HCT116 (cell line): ENCODE measurements at regions not wholly inside any gene's neighbourhood (a gene's known extent, or its start where the extent isn't known, plus 50 kb on each side); places are given as distances from the start of the nearest gene placed in this dataset.

Experiments
- ATAC-seq: fragments of 200-7000 bp; cut with Tn5 transposase; 2 replicates; pipeline ENCODE4 v1.9.1; 2020; ENCODE audit warnings: mild to moderate bottlenecking, moderate library complexity
- BruUV-seq: library from RNA; stranded (reverse); fragments of 400-500 nt; replicated peaks from 2 replicates; lab custom pipeline; 2021; lab: Mats Ljungman, UMichigan
- CTCF ChIA-PET: fragments of 300-600 bp; sonication (Branson Sonifier 250); formaldehyde crosslinking; loops from one replicate; lab custom pipeline; 2021; ENCODE audit warnings: antibody characterized with exemption; lab: Charles Lee
- POLR2A ChIA-PET: fragments of 300-600, 350-600 bp; sonication (Branson Sonifier 250); formaldehyde crosslinking; loops from one replicate; lab custom pipeline; 2021; ENCODE audit warnings: antibody characterized with exemption; lab: Charles Lee
- RAD21 ChIA-PET, 2 experiments: fragments of 300-600 bp; sonication (Branson Sonifier 250); formaldehyde crosslinking; loops; one replicate each; lab custom pipeline; 2023; ENCODE audit warnings: low total read pairs in 2 of 2; ENCODE audit not compliant: uncharacterized antibody in 2 of 2, unreplicated experiment in 2 of 2, low non-redundant PET in 1 of 2; lab: Charles Lee
- DNase-seq: peaks from one replicate; pipeline ENCODE4 v3.0.0-alpha.2; 2010; ENCODE audit warnings: low read depth, low spot score
- H2AFZ ChIP-seq: fragments of 200-600 bp; shearing (Covaris generic), sonication (generic); 2 replicates; pipeline ENCODE4 v1.6.1; 2017; ENCODE audit warnings: low read depth, mixed run types, mixed read lengths, antibody characterized with exemption, low read length; ENCODE audit not compliant: poor library complexity, severe bottlenecking
- H3K27ac ChIP-seq: 2 replicates; pipeline ENCODE4 v1.5.1; 2012; ENCODE audit warnings: low read depth, low read length
- H3K27me3 ChIP-seq: fragments of 200-600 bp; sonication (generic); 2 replicates; pipeline ENCODE4 v1.6.1; 2016; ENCODE audit warnings: mixed run types, low read length, mixed read lengths; ENCODE audit not compliant: insufficient read depth
- H3K36me3 ChIP-seq, 2 experiments: fragments of 200-500 bp in 1 of 2; fragments of 200-600 bp in 1 of 2; sonication (Bioruptor generic) in 1 of 2; sonication (generic) in 1 of 2; 2 replicates each; pipeline versions ENCODE4 v1.5.1 to v1.6.1; 2014 to 2016; ENCODE audit warnings: low read length in 2 of 2, inconsistent platforms in 1 of 2, mixed read lengths in 1 of 2, mixed run types in 1 of 2; ENCODE audit not compliant: insufficient read depth in 2 of 2, control insufficient read depth in 1 of 2
- H3K4me1 ChIP-seq, 2 experiments: fragments of 200-600 bp in 1 of 2; sonication (generic) in 1 of 2; 2 replicates each; pipeline versions ENCODE4 v1.5.1 to v1.6.1; 2012 to 2017; ENCODE audit warnings: low read length in 2 of 2, inconsistent platforms in 1 of 2, mild to moderate bottlenecking in 1 of 2, mixed read lengths in 1 of 2, mixed run types in 1 of 2, moderate library complexity in 1 of 2; ENCODE audit not compliant: insufficient read depth in 2 of 2, control insufficient read depth in 1 of 2
- H3K4me2 ChIP-seq: fragments of 200-600 bp; sonication (generic); 2 replicates; pipeline ENCODE4 v1.6.1; 2017; ENCODE audit warnings: mixed run types, low read length, mixed read lengths
- H3K4me3 ChIP-seq, 2 experiments: fragments of 200-600 bp in 1 of 2; sonication (generic) in 1 of 2; replicated peaks in 1 of 2; 2 replicates each; pipeline ENCODE4 v1.5.1; 2011 to 2016; ENCODE audit warnings: low read length in 2 of 2, control low read depth in 1 of 2, low read depth in 1 of 2, mild to moderate bottlenecking in 1 of 2, mixed read lengths in 1 of 2, mixed run types in 1 of 2
- H3K79me2 ChIP-seq: fragments of 200-600 bp; sonication (generic); 2 replicates; pipeline ENCODE4 v1.6.1; 2017; ENCODE audit warnings: mild to moderate bottlenecking, mixed run types, low read length, moderate library complexity, mixed read lengths; ENCODE audit not compliant: insufficient read depth
- H3K9ac ChIP-seq: fragments of 200-600 bp; sonication (generic); 2 replicates; pipeline ENCODE4 v1.6.1; 2016; ENCODE audit warnings: low read length, mixed read lengths
- H3K9me2 ChIP-seq: fragments of 200-600 bp; sonication (generic), shearing (Covaris generic); 2 replicates; pipeline ENCODE4 v1.6.1; 2017; ENCODE audit warnings: mixed run types, mild to moderate bottlenecking, moderate library complexity; ENCODE audit not compliant: insufficient read depth
- H3K9me3 ChIP-seq, 2 experiments: fragments of 200-500 bp in 1 of 2; fragments of 200-600 bp in 1 of 2; sonication (Bioruptor generic) in 1 of 2; sonication (generic) in 1 of 2; 2 replicates each; pipeline ENCODE4 v1.6.1; 2014 to 2017; ENCODE audit warnings: low read length in 2 of 2, mixed read lengths in 2 of 2, inconsistent platforms in 1 of 2, low read depth in 1 of 2, mild to moderate bottlenecking in 1 of 2, mixed run types in 1 of 2, moderate library complexity in 1 of 2; ENCODE audit not compliant: control insufficient read depth in 1 of 2, insufficient read depth in 1 of 2
- H4K20me1 ChIP-seq: fragments of 200-600 bp; sonication (generic), shearing (Covaris generic); 2 replicates; pipeline ENCODE4 v1.6.1; 2017; ENCODE audit warnings: mixed run types, mild to moderate bottlenecking, moderate library complexity; ENCODE audit not compliant: insufficient read depth
- ATF3 ChIP-seq: IDR thresholded peaks from 2 replicates; pipeline ENCODE4 v1.6.1; 2012
- CBX3 ChIP-seq: IDR thresholded peaks from 2 replicates; pipeline ENCODE4 v1.6.1; 2012; ENCODE audit warnings: low read depth
- CEBPB ChIP-seq: IDR thresholded peaks from 2 replicates; pipeline ENCODE4 v1.6.1; 2012; ENCODE audit warnings: low read depth
- FOSL1 ChIP-seq: IDR thresholded peaks from 2 replicates; pipeline ENCODE4 v1.6.1; 2012; ENCODE audit warnings: low read depth
- JUND ChIP-seq: IDR thresholded peaks from 2 replicates; pipeline ENCODE4 v1.6.1; 2012
- MAX ChIP-seq: IDR thresholded peaks from 2 replicates; pipeline ENCODE4 v1.6.1; 2012
- POLR2A ChIP-seq: IDR thresholded peaks from 2 replicates; pipeline ENCODE4 v1.7.0; 2011; ENCODE audit warnings: borderline replicate concordance; ENCODE audit not compliant: insufficient read depth, insufficient read length; ENCODE audit errors: extremely low read depth
- POLR2AphosphoS5 ChIP-seq: IDR thresholded peaks from 2 replicates; pipeline ENCODE4 v1.6.1; 2011; ENCODE audit warnings: mild to moderate bottlenecking, low read depth, low read length, moderate library complexity
- SP1 ChIP-seq: IDR thresholded peaks from 2 replicates; pipeline ENCODE4 v1.6.1; 2012; ENCODE audit warnings: low read depth
- TCF7L2 ChIP-seq: IDR thresholded peaks from 2 replicates; pipeline ENCODE4 v1.7.0; 2011; ENCODE audit warnings: borderline replicate concordance, inconsistent platforms; ENCODE audit not compliant: insufficient read depth, insufficient read length; ENCODE audit errors: extremely low read depth
- ZFX ChIP-seq: fragments of 450-650 bp; IDR thresholded peaks from 2 replicates; pipeline ENCODE4 v1.6.1; 2017
- ZNF274 ChIP-seq: fragments of 200-500 bp; sonication (Bioruptor generic); IDR thresholded peaks from 2 replicates; pipeline ENCODE4 v1.6.1; 2014; ENCODE audit warnings: mild to moderate bottlenecking, low read depth, low read length, inconsistent platforms
- intact Hi-C: fragments of 100-400 bp; cut with micrococcal nuclease; formaldehyde crosslinking; loops from 2 replicates; pipeline ENCODE4 v1.10.0; 2022

- Histone ChIP-seq H3K27me3 (no peaks in the 10 kb centered on the region), H3K9me3 (no peaks in the 10 kb centered on the region; a peak in 1 of 4 replicates), H3K27ac (no peak overlapping the region), H4K20me1 (no peaks in the 10 kb centered on the region), H3K4me1 (no peaks in the 10 kb centered on the region), H3K36me3 (no peaks in the 10 kb centered on the region), H3K4me3 (no peak overlapping the region), H3K9me2 (no peaks in the 10 kb centered on the region), H3K79me2 (no peaks in the 10 kb centered on the region), H2AFZ (no peak overlapping the region), H3K4me2 (no peak overlapping the region), H3K9ac (no peak overlapping the region)
- DNase-seq, result no peak
- intact Hi-C loops, result no loop called here
- ChIA-PET CTCF (no interaction called here), POLR2A (no interaction called here), RAD21 (no interaction called here)
- TF ChIP-seq ZFX (no peak), POLR2A (no peak), CBX3 (no peak), POLR2AphosphoS5 (no peak), MAX (no peak), ATF3 (no peak), TCF7L2 (no peak), SP1 (no peak), FOSL1 (no peak), JUND (no peak), CEBPB (no peak), ZNF274 (no peak)
- ATAC-seq, result no peak
- no TSS peak for BruUV-seq
Measured at GRCh38 chr6:169854083-169854725, 102.8 kb downstream of the ERMARD start.
